ENCODE measurements at regions not wholly inside any gene's neighbourhood (a gene's known extent, or its start where the extent isn't known, plus 50 kb on each side); places are given as distances from the start of the nearest gene placed in this dataset.

DNA sequence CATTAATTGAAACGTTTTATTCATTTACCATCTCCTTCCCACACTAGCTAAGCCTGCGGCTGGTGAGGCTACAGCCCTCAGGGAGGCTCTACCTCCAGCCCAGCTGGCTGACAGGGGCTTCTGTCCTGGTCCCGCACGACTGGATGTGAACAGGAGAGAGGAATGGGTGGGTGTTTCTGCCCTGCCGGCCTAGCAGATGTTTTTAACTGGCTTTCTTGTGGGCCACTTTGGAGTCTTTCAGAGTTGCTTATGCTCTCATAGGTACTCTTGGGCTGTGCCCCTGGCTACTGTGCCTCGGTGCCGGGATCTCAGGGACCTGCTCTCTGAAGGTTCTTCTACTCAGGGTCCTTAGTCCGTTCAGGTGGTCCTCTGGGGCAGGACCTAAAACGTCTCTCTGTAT is 184.3 kb upstream of the TWIST2 start:
- no peak for TF ChIP-seq POLR2A (IDR thresholded peaks at IDR 0.05)
- TF ChIP-seq, protein P1, sequence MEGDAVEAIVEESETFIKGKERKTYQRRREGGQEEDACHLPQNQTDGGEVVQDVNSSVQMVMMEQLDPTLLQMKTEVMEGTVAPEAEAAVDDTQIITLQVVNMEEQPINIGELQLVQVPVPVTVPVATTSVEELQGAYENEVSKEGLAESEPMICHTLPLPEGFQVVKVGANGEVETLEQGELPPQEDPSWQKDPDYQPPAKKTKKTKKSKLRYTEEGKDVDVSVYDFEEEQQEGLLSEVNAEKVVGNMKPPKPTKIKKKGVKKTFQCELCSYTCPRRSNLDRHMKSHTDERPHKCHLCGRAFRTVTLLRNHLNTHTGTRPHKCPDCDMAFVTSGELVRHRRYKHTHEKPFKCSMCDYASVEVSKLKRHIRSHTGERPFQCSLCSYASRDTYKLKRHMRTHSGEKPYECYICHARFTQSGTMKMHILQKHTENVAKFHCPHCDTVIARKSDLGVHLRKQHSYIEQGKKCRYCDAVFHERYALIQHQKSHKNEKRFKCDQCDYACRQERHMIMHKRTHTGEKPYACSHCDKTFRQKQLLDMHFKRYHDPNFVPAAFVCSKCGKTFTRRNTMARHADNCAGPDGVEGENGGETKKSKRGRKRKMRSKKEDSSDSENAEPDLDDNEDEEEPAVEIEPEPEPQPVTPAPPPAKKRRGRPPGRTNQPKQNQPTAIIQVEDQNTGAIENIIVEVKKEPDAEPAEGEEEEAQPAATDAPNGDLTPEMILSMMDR (IDR thresholded peaks at IDR 0.05): no peak

Measured in ovary (tissue), 3 donors.